GM12891 (cell line): ENCODE measurements at regions not wholly inside any gene's neighbourhood (a gene's known extent, or its start where the extent isn't known, plus 50 kb on each side); places are given as distances from the start of the nearest gene placed in this dataset.

ENCODE experiments used
- PAX5 ChIP-seq: IDR thresholded peaks from 2 replicates; pipeline ENCODE4 v1.6.1; 2011; ENCODE audit warnings: low read length, moderate library complexity, mild to moderate bottlenecking; ENCODE audit not compliant: insufficient read depth, severe bottlenecking
- POLR2A ChIP-seq: IDR thresholded peaks from 2 replicates; pipeline ENCODE4 v1.6.1; 2011; ENCODE audit warnings: low read depth, low read length, control low read depth
- POLR2AphosphoS5 ChIP-seq: IDR thresholded peaks from 2 replicates; pipeline ENCODE4 v1.6.1; 2011; ENCODE audit warnings: low read depth, low read length, control low read depth
- SPI1 ChIP-seq: IDR thresholded peaks from 2 replicates; pipeline ENCODE4 v1.6.1; 2011; ENCODE audit warnings: low read depth, low read length, control low read depth
- TAF1 ChIP-seq: IDR thresholded peaks from 2 replicates; pipeline ENCODE4 v1.6.1; 2011; ENCODE audit warnings: low read depth, low read length, control low read depth

DNA sequence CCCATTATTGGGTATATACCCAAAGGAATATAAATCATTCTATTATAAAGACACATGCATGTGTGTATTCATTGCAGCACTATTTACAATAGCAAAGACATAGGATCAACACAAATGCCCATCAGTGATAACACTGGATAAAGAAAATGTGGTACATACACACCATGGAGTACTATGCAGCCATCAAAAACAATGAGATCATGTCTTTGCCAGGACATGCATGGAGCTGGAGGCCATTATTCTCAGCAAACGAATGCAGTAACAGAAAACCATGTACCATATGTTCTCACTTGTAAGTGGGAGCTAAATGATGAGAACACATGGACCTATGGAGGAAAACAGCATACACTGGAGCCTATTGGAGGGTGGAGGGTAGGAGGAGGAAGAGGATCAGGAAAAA is 402.4 kb downstream of the CSNK1G3 start:
- TF ChIP-seq POLR2AphosphoS5 (no peak), POLR2A (no peak), SPI1 (no peak), TAF1 (no peak), PAX5 (no peak)
